Heart left ventricle (tissue), 13 donors: ENCODE measurements at regions not wholly inside any gene's neighbourhood (a gene's known extent, or its start where the extent isn't known, plus 50 kb on each side); places are given as distances from the start of the nearest gene placed in this dataset.

ENCODE experiments used
- CTCF ChIP-seq, 12 donors: fragments of 200-600 bp; sonication (generic) in 4 of 12; IDR thresholded peaks; one replicate each; pipeline versions ENCODE4 v1.5.0 to v1.8.0; 2018 to 2022; ENCODE audit warnings: antibody characterized with exemption in 12 of 12, mild to moderate bottlenecking in 5 of 12
- POLR2A ChIP-seq, 2 donors: fragments of 450-650 bp; IDR thresholded peaks; one replicate each; pipeline ENCODE4 v1.6.1; 2017; ENCODE audit warnings: antibody characterized with exemption in 2 of 2, mild to moderate bottlenecking in 2 of 2, moderate library complexity in 2 of 2
- donor health status: ischemic (EF 13 %, LVEDD 7.1; RV severe dilation, severe dysfunction).
- donor health status: DM: no; HTN: yes; CAD: no.
- donor health status: DM: no; HTN: no; CAD: no.
- donor health status: ischemic (EF 25% LVEDD 6.9; RV normal size, moderate dysfunction).
- donor health status: ischemic (EF 25% LVEDD 5.7; RV mildly dilated, moderate dysfunction).
- donor health status: ischemic (EF 35%, LVEDD 5.7; RV mildly dilated, moderate dysfunction).
- donor health status: nonischemic (EF 11% LVEDD 7.7; RV severe dilation, severe dysfunction).
- donor health status: DM: yes; HTN: yes; CAD: no.
- donor health status: PGD.
- donor health status: ischemic (EF 29% LVEDD 5.4; RV normal size, mild dysfunction).
- donor health status: nonischemic (EF 23%, LVEDD 6.1; RV moderate dilation, normal function).

GRCh38 chr13:44054525-44054924 is 174.8 kb downstream of the LACC1 start:
- TF ChIP-seq CTCF (IDR thresholded peaks at IDR 0.05) (no peak), POLR2A (IDR thresholded peaks at IDR 0.05) (no peak)
